Activated CD4-positive, alpha-beta T cell treated with anti-CD3 and anti-CD28 coated beads, Interleukin-2, amount 10 ng/mL, durations not matched to agents 24 days and 14 days (primary cell): ENCODE measurements at regions not wholly inside any gene's neighbourhood (a gene's known extent, or its start where the extent isn't known, plus 50 kb on each side); places are given as distances from the start of the nearest gene placed in this dataset.

Experiments
- DNase-seq: peaks from one replicate; pipeline ENCODE4 v3.0.0; 2022
- H3K27ac Mint-ChIP-seq: one replicate; pipeline ENCODE4 v1.8.0; 2022; ENCODE audit warnings: mild to moderate bottlenecking, mixed read lengths
- H3K27me3 Mint-ChIP-seq: one replicate; pipeline ENCODE4 v1.8.0; 2022; ENCODE audit warnings: mixed read lengths
- H3K36me3 Mint-ChIP-seq: one replicate; pipeline ENCODE4 v1.8.0; 2022; ENCODE audit warnings: low read depth, mild to moderate bottlenecking, mixed read lengths
- H3K4me1 Mint-ChIP-seq: one replicate; pipeline ENCODE4 v1.8.0; 2021; ENCODE audit warnings: mixed read lengths
- H3K4me3 Mint-ChIP-seq: one replicate; pipeline ENCODE4 v1.8.0; 2022; ENCODE audit warnings: mild to moderate bottlenecking, moderate library complexity, mixed read lengths
- H3K9me3 Mint-ChIP-seq: one replicate; pipeline ENCODE4 v1.8.0; 2021; ENCODE audit warnings: mixed read lengths
- intact Hi-C: fragments of 100-400 bp; cut with micrococcal nuclease; formaldehyde crosslinking; loops from one replicate; pipeline ENCODE4 v1.15.1; 2023

DNA sequence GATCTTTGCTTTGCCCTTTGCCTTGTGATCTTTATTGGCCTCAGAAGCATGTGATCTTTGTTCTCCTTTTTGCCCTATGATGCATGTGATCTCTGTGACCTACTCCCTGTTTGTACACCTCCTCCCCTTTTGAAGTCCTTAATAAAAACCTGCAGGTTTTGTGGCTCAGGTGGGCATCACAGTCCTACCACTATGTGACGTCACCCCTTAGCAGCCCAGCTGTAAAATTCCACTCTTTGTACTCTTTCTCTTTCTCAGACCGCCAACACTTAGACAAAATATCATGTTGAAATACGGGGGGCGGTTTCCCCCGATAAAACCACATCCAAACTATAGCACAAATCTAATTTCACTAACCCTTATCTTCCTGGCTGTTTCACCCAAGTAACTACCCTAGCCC, 76.7 kb upstream of the RAPGEF4 start:
- Mint-ChIP-seq H3K9me3 (peaks cover 12% of the 10 kb centered on the region), H3K36me3 (no peaks in the 10 kb centered on the region), H3K4me1 (no peaks in the 10 kb centered on the region), H3K27me3 (peaks cover 1% of the 10 kb centered on the region), H3K27ac (no peak overlapping the region), H3K4me3 (no peak overlapping the region)
- DNase-seq: no peak
- intact Hi-C loops: no loop called here

DNA sequence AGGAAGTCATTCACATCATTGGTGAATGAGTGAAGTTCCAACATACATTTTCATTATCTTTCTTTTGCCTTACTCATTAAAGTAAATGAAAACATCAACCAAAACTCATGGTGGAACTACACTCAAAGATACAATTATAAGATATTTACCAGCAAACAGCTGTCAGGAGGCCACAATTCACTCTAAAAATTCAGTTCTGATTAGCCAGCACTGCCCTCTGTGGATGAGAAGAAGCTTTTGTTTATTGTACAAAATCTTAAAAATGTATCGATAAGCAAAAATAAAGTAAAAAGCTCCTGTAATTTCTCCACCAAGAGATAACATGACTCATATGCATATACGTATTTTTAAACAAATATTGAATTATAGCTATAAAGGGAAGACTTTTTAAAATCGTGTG, 73.5 kb upstream of the RAPGEF4 start:
- intact Hi-C loops: no loop called here

DNA sequence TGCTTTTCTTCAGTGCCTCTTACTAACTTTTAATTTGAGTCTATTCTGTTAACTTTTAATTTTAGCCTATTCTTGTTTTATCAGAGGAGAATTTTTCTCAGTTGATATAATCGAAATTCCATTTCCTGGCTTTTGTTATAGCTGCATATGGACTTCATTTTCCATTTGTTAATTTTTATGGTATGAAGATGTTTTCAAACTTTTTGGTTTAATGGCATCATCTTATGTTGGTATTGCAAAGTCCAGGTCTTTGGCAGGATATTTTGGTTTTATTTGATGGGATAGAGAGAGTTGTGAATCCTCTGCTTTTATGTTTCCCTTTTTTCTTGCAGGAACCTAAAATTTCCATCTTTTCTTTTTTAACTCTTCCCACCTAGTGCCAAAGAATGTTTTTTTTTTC, 70.9 kb upstream of the RAPGEF4 start:
- Mint-ChIP-seq H3K4me3 (no peak overlapping the region), H3K27me3 (peaks cover 6% of the 10 kb centered on the region), H3K4me1 (no peaks in the 10 kb centered on the region), H3K9me3 (peaks cover 10% of the 10 kb centered on the region), H3K27ac (no peak overlapping the region), H3K36me3 (no peaks in the 10 kb centered on the region)
- DNase-seq: no peak
- intact Hi-C loops: no loop called here

More for the DNA sequence above, 73.5 kb upstream of the RAPGEF4 start:
- Mint-ChIP-seq H3K4me3 (no peak overlapping the region), H3K36me3 (no peaks in the 10 kb centered on the region), H3K27ac (no peak overlapping the region), H3K27me3 (peaks cover 4% of the 10 kb centered on the region), H3K9me3 (peaks cover 18% of the 10 kb centered on the region), H3K4me1 (no peaks in the 10 kb centered on the region)
- DNase-seq: no peak

DNA sequence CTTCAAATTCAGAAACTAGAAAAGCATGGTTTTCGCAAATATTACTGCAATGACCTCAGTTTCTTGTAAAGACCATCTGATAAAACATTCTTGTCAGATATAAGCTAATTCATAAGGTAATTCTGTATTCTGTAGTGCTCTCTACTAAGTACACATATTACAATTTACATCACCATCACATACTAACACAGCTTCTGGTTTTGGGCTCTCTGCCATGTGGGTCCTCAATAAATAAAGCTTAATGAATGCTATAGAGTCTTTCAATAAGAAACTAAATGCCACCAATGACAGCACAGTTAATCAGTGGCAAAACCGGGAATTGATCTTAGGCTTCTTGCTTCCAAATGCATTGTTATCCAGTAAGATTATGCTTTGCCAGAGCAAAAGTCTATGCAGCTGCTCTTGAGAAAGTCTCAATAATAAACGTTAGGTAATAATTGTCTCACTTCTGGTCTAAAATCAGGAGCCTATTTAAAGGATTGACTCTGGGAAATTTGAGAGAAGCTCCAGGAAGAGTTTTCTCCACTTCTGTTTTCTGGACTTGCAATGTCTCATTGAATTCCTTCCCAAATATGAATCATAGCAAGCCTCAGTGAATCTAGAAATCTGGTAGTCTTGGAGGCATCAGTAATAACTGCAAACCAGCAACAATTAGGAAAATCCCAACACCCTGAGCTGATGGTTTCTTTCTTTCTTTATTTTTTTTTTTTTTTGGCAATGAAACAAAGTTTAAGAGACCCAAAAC, 67.9 kb upstream of the RAPGEF4 start:
- peaks cover 6% of the 10 kb centered on the region for H3K9me3 Mint-ChIP-seq
- no peak overlapping the region for H3K27ac Mint-ChIP-seq
- H3K4me3 Mint-ChIP-seq: no peak overlapping the region
- no peak for DNase-seq
- no peaks in the 10 kb centered on the region for H3K4me1 Mint-ChIP-seq
- no peaks in the 10 kb centered on the region for H3K36me3 Mint-ChIP-seq
- intact Hi-C loops: no loop called here
- H3K27me3 Mint-ChIP-seq: peaks cover 6% of the 10 kb centered on the region

DNA sequence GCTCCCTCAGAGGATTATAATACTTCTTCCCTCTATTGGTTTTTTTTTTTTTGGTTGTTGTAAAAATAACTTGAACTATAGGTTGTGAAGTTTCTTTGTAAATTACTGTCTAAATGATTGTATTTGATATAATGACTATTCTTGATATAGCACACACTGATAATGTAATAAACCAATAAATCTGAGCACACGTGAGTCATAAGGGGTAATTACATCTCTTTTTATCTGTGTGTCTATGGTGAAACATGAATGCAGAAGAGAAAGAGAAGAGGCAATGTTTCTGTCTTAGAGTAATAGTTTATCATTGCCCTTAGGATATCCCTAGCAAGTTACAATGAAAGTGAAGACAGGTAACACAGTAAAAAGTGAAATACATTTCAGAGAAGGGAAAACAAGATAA, 64.1 kb upstream of the RAPGEF4 start:
- Mint-ChIP-seq H3K4me3 (no peak overlapping the region), H3K4me1 (peaks cover 2% of the 10 kb centered on the region), H3K27me3 (peaks cover 6% of the 10 kb centered on the region), H3K27ac (no peak overlapping the region), H3K36me3 (no peaks in the 10 kb centered on the region), H3K9me3 (peaks cover 1% of the 10 kb centered on the region)
- DNase-seq: no peak
- intact Hi-C loops: no loop called here

DNA sequence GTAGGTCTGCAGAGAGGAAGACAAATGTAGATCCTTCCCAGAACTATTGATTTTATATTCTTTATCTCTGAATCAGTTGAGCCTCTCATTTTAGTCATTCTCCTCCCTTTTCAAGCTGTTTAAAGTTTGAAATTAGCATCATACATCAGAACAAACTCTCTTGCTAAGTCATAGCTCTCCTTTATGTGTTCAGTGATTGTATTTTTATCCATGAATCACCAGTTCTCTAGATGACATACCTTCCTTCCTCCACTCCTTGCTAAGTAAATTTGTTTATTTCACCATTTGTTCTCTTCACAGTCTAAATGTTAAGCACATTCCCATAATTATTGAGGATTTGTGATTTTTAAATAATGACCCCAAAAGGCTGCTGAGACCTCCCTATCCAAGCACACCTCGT, 63.5 kb upstream of the RAPGEF4 start:
- H3K36me3 Mint-ChIP-seq: no peaks in the 10 kb centered on the region
- DNase-seq: no peak
- no peak overlapping the region for H3K27ac Mint-ChIP-seq
- H3K4me1 Mint-ChIP-seq: peaks cover 2% of the 10 kb centered on the region
- no peak overlapping the region for H3K4me3 Mint-ChIP-seq
- intact Hi-C loops: no loop called here
- peaks cover 4% of the 10 kb centered on the region for H3K27me3 Mint-ChIP-seq
- H3K9me3 Mint-ChIP-seq: no peaks in the 10 kb centered on the region

DNA sequence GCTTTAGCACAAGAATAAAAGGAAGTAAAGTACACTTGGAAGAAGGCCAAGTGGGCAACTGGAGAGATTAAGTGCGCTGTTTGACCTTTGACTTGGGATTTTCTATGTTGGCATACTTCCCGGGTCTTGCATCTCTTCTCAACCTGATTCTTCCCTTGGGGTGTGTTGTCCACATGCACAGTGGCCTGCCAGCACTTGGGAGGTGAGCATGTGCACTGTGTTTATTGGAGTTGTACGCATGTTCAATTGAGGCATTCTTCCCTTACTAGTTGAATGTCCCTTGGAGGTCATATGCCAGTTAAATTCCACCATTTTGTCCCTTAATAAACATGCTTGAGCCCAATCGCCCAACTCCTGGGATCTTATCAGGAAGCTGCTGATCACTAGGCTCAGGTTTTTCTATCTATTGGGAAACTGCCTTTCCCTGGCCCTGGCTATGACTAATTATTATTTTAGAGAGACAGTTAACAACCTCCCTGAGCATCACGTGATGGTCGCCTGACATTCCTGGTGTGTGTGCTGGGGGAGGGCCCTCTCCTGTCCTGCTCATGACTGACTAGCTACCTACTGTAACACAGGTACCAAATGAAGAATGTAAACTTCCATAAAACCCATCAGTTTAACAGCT, 62.5 kb upstream of the RAPGEF4 start:
- no peak overlapping the region for H3K4me3 Mint-ChIP-seq
- no peaks in the 10 kb centered on the region for H3K9me3 Mint-ChIP-seq
- H3K27ac Mint-ChIP-seq: no peak overlapping the region
- peaks cover 2% of the 10 kb centered on the region for H3K4me1 Mint-ChIP-seq
- no peak for DNase-seq
- H3K36me3 Mint-ChIP-seq: no peaks in the 10 kb centered on the region
- intact Hi-C loops: no loop called here
- peaks cover 5% of the 10 kb centered on the region for H3K27me3 Mint-ChIP-seq

DNA sequence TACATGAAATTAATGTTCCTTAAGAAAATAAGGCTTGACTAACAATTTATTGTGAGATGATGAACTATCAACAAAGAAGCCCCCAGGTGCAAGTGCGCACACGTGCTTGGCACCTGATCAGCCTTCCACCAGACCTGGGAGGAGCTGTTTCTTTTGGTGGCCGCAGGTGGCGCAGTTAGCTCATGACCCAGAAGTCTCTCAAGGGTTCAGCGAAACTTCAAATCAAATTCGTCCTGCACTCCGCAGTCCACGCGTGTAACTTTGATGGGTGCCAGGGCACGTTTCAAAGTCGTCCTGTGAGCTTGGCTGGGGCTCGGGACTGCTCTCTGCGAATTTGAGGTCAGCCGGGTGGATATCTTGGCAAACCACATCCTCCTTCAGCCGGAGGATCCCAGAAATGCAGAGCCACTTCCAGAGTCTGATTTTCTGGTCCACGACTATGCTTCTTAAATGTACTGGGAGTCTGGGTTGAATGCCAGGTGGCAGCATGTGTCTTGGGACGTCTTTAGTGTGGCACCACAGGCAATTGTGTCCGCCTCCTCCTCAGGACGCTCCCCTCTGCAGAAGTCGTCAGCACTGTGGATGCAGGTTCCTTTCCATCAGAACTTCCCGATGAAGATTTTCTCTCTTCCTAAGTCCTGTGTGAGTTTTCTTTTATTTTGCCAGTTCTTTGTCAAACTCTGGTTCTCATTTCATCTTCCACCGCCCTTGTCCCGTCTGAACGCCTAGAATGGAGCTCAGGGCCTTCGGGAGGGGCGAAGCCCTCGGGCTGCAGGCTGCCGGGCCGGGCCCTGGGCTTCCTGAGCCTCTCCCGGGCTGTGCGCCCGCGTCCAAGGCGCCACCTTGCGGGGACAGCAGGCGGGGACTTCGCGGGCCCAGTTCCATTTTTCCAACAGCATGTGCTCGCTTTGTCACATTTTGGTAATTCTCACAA, 61.3 kb upstream of the RAPGEF4 start:
- no peaks in the 10 kb centered on the region for H3K9me3 Mint-ChIP-seq
- no peak overlapping the region for H3K27ac Mint-ChIP-seq
- H3K36me3 Mint-ChIP-seq: no peaks in the 10 kb centered on the region
- peaks cover 5% of the 10 kb centered on the region for H3K27me3 Mint-ChIP-seq
- H3K4me1 Mint-ChIP-seq: peaks cover 2% of the 10 kb centered on the region
- H3K4me3 Mint-ChIP-seq: peak overlapping the region; percentile 42
- DNase-seq: peak; percentile 77
- intact Hi-C loops: no loop called here

DNA sequence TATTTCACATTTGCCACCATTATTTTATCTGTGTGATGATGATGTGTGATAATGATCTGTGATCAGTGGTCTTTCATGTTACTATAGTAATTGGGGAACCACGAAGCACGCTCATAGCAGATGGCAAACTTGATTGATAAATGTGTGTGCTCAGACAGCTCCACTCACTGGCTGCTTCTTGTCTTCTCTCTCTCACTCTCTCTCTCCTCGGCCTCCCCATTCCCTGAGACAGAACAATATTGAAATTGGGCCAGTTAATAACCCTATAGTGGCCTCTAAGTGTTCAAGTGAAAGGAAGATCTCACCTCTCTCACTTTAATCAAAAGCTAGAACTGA, 60.7 kb upstream of the RAPGEF4 start:
- no peak overlapping the region for H3K4me3 Mint-ChIP-seq
- H3K27ac Mint-ChIP-seq: no peak overlapping the region
- no peaks in the 10 kb centered on the region for H3K36me3 Mint-ChIP-seq
- intact Hi-C loops: no loop called here
- DNase-seq: no peak
- peaks cover 2% of the 10 kb centered on the region for H3K4me1 Mint-ChIP-seq
- H3K9me3 Mint-ChIP-seq: no peaks in the 10 kb centered on the region
- H3K27me3 Mint-ChIP-seq: peaks cover 5% of the 10 kb centered on the region

DNA sequence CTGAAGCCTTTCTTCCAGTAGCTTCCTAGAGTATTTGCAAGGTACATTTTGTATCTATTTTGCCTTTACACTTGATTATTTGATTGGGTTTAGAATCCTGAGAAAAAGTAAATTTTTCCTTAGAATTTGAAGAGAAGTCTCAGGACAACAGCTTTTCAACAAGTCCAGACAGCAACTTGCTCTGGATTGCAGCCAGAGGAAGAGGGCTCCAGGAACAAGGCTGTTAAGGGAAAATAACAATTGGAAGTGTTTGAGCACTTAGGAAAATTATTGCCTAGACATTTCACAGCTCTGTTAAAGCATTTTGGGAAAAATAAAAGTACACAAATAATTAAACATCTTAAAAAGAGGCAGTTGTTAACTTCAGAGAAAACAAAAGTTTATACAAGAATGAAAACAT, 58.3 kb upstream of the RAPGEF4 start:
- Mint-ChIP-seq H3K27ac (no peak overlapping the region), H3K9me3 (peaks cover under 1% of the 10 kb centered on the region), H3K4me1 (peaks cover 2% of the 10 kb centered on the region), H3K27me3 (peaks cover 5% of the 10 kb centered on the region), H3K4me3 (no peak overlapping the region), H3K36me3 (no peaks in the 10 kb centered on the region)
- intact Hi-C loops: no loop called here
- DNase-seq: no peak

DNA sequence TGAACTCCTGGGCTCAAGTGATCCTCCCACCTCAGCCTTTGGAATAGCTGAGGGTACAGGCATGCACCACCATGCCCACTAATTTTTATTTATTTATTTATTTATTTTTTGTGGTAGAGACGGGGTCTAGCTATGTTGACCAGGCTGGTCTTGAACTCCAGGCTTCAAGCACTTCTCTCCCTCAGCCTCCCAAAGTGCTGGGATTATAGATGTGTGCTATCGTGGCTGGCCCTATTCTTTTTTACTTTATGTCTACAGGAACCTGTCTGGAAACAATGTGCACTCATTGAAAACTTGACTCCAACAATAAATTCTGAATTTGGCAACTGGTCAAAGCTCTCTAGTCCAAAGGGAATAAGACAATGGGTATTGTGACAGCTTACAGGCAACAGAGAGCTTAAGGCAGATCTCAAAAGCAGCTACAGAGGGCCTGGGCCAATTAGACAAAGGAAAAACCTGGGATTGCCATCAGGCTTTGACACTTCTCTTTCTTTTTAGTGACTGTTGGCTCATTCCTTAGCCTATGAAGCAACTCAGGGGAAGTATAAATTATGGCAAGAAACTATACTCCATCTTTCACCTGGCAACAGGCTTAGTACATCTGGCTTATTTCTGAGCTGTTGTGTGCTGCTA, 55.1 kb upstream of the RAPGEF4 start:
- no peaks in the 10 kb centered on the region for H3K36me3 Mint-ChIP-seq
- no peak overlapping the region for H3K4me3 Mint-ChIP-seq
- no peak for DNase-seq
- intact Hi-C loops: no loop called here
- H3K4me1 Mint-ChIP-seq: no peaks in the 10 kb centered on the region
- no peak overlapping the region for H3K27ac Mint-ChIP-seq
- peaks cover 5% of the 10 kb centered on the region for H3K27me3 Mint-ChIP-seq
- H3K9me3 Mint-ChIP-seq: peaks cover 20% of the 10 kb centered on the region

DNA sequence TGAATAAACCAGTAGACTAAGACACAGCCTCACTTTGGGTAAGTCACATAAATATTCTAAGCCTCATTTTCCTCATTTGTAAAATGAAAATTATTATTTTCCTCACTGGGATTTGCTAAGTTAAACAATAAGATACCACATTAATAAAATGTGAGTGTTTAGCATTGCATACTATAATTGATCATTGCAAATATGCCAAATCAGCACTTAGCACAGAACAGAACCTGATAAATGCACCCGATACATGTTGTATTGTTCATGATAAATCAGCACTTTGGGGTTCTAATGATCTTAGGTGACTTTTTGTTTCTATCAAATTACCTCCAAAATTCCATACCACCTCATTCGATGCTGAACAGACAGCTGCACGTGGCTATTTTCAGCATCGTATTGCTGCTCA, 50.2 kb upstream of the RAPGEF4 start:
- H3K27ac Mint-ChIP-seq: no peak overlapping the region
- H3K4me1 Mint-ChIP-seq: peaks cover 3% of the 10 kb centered on the region
- intact Hi-C loops: no loop called here
- H3K27me3 Mint-ChIP-seq: no peaks in the 10 kb centered on the region
- H3K36me3 Mint-ChIP-seq: no peaks in the 10 kb centered on the region
- no peak for DNase-seq
- no peak overlapping the region for H3K4me3 Mint-ChIP-seq
- peaks cover 30% of the 10 kb centered on the region for H3K9me3 Mint-ChIP-seq
